HTR-8/SVneo (cell line): ENCODE measurements at regions not wholly inside any gene's neighbourhood (a gene's known extent, or its start where the extent isn't known, plus 50 kb on each side); places are given as distances from the start of the nearest gene placed in this dataset.
"Not testable (repeated sequence)": the region's sequence is repeated elsewhere in the genome, so short reads cannot be mapped to it uniquely, and the experiment has no call there.

ENCODE experiments used
- DNase-seq: peaks from one replicate; pipeline ENCODE4 v3.0.0; 2011; ENCODE audit warnings: low spot score, mixed read lengths; ENCODE audit not compliant: insufficient read length
- FAIRE-seq: peaks from 2 replicates; lab custom pipeline; 2011; peaks lifted over from hg19 to GRCh38; lab: Jason Lieb, UNC

- not testable (repeated sequence) for FAIRE-seq, DNase-seq
Measured at GRCh38 chr7:65613644-65614289, 240.1 kb downstream of the ZNF92 start.

GRCh38 chr7:65616111-65616510, 242.5 kb downstream of the ZNF92 start:
- not testable (repeated sequence) for FAIRE-seq, DNase-seq

DNA sequence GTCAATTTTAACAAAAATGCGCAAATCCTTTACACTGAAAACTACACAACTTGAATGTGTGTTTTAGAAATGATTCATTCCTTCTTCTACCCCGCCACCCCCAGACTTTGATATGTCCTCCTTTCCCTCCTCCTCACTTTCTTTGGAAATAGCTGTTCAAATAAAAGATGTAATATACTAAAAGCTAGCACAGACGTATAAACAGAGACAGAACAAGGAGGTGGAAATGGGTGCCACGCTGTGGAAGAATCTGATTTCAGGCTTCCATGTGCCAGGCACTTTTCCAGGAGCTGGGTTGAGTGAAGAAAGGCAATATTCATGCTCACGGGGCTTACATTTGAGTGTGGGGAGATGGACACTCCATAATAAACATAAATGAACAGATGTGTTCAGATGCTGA, 246.6 kb downstream of the ZNF92 start:
- not testable (repeated sequence) for FAIRE-seq, DNase-seq

DNA sequence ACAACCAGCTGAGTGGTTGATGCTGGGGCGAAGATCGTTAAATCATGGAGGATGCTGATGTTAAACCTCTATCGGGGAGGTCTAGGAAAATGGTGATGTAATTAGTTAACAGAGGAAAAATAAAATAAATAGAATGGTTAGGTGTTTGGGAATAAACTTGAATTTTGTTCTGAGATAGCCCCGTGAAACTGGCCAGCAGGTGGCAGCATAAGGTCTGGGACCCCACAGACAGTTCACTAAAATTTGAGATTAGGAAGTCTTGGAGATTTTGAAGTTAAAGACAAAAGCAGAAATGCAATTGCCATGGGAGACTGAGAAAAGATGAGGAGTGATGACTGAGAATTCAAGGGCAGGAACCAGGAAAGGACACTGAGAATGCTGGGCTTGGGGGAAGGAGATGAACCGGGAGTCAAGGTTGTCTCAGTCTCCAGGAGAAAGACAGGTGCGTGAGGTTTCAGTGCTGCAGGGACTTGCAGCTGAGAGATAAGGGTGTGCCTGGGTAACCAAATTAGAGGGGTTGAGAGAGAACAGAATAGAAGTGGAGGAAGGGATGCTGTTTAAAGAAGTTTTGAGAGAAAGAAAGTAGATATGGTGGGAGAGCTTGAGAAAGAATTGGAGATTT, 248.0 kb downstream of the ZNF92 start:
- DNase-seq, FAIRE-seq: not testable (repeated sequence)

DNA sequence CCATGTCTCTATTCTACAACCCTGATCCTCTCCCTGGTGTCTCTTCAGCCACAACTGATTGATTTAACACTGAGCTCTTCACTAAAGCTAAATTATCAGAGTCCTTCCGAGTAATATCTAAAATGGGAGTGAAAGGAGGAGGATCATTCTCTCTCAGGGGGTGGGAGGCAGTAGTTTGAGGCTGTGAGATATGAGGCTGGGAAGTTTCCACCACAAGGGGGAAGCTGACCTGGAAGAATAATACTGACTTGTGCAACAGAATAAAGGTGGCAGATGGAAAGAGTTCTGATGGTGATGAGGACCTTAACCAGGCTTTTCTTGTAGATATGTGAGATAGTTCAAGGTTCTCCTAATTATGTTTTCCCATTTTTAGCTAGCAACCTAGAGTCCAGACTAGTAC, 241.6 kb upstream of the VKORC1L1 start:
- FAIRE-seq, DNase-seq: not testable (repeated sequence)

DNA sequence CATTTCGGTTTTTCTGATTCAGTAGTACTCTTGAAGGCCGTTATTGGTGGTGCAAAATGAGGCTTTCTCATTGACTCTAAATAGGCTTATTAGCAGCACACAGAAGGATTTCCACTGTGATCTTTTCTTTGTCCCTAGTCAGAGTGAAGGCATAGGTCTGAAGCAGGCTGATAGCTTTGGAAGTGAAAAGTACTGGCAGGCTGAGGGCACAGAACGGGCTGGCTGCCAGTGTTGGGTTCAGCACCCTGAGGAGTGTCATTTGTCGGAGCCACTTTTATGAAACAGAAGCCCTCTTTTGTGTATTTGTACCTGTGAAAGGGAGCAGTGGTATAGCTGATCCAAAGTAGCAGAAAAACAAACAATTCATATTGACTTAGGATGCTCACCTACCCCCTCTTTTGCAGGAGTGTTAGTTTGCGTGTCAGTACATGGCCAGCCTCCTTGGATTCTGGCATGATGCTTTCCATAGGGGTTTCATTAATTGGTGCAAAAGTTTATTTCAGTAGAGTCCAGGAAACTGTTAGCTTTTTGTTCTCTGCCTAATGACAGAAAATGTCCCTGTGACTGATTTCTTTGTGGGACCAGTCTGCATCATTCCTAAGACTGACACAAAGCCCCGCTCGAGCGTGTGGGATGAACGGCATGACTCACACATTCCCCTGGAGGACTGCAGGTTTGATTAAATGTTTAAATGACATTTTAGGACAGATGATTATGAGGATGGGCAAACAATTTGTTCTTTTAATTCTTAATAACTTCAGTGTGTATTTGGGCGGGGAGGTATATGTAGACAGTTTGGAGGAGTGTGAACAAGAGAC, 239.1 kb upstream of the VKORC1L1 start:
- DNase-seq, FAIRE-seq: not testable (repeated sequence)

- not testable (repeated sequence) for FAIRE-seq, DNase-seq
Measured at GRCh38 chr7:65638918-65639317, 234.0 kb upstream of the VKORC1L1 start.

- DNase-seq, FAIRE-seq: not testable (repeated sequence)
Measured at GRCh38 chr7:65639717-65640116, 233.2 kb upstream of the VKORC1L1 start.

DNA sequence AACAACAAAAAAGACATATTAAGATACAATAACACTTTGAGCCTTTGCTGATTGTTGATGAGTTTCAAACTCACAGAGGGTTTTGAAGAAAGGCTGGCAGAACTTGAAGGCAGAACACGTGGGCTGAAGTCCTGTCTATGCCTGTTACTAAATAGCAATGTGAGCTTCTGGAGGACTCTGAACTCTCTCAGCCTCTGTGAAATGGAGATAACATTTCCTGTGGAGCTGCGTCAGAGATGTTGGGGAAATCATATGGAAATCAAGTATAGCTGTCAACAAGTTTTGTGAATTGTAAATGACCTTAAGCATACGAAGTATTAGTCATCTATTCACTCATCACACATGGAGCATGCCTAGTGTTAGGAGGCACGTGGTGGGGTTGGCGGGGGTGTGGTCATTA, 229.4 kb upstream of the VKORC1L1 start:
- not testable (repeated sequence) for FAIRE-seq, DNase-seq

- FAIRE-seq, DNase-seq: not testable (repeated sequence)
Measured at GRCh38 chr7:65647153-65647964, 225.5 kb upstream of the VKORC1L1 start.

DNA sequence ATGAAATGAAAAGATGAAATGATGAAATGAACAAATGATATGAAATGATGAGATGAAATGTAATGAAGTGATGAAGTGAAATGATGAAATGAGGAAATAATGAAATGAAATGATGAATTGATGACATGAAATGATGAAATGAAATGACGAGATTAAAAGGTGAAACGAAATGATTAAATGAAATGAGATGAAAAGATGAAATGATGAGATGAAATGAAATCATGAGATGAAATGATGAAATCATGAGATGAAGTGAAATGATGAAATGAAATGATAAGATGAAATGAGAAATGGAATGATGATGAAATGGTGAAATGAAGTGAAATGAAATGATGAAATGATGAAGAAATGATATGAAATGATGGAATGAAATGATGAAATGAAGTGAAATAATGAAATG, 221.7 kb upstream of the VKORC1L1 start:
- FAIRE-seq = not testable (repeated sequence)

GRCh38 chr7:65651826-65652592, 220.9 kb upstream of the VKORC1L1 start:
- not testable (repeated sequence) for DNase-seq, FAIRE-seq

More for the DNA sequence above, 221.7 kb upstream of the VKORC1L1 start:
- not testable (repeated sequence) for DNase-seq

GRCh38 chr7:65652669-65653068, 220.2 kb upstream of the VKORC1L1 start:
- DNase-seq, FAIRE-seq: not testable (repeated sequence)

DNA sequence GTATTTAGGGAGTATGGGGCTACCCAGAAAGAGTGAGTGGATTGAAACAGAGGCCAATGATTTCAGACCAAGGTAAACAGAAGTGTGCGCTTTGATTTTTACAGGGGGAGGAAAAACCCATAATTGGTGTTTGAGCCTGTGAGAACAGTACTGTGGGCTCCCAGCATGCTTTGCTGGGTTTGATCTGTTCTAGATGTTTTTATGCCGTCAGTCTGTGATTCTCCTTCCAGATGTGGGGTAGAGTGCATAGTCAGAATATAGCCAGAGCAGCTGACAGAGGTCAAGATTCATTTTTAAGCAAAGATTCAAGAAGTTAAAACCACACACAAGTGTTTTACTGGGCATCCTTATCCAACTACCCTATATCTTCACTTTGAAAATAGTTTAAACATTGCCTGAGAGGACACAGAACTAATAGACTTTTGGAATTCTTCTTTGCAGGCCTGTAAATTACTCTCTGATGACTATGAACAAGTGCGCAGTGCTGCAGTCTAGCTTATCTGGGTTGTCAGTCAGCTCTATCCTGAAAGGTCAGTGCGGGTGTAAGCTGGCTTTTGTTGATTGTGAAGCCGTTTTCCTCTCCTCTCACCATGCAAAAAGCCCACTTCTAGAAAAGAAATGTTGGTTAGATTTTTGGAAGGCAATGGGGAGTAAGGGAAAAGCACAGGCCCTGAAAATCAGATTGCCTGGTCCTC, 216.2 kb upstream of the VKORC1L1 start:
- not testable (repeated sequence) for FAIRE-seq, DNase-seq

DNA sequence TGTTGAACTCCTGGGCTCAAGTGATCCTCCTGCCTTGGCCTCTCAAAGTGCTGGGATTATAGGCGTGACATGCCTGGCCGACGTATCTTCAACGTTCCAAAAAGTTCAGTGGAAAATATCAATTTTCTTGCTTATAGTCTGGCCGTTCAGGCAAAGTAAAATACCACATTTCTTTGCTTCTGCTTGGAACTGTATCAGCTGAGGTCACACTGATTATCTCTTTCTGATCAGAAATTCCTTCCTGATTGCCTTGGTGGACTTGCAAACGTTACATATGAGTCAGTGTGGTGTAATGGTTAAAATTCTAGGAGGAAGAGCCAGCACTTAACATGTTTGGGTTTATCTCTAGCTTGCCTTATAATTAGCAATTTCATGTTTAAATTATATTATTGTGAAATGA, 189.5 kb upstream of the VKORC1L1 start:
- not testable (repeated sequence) for DNase-seq, FAIRE-seq

DNA sequence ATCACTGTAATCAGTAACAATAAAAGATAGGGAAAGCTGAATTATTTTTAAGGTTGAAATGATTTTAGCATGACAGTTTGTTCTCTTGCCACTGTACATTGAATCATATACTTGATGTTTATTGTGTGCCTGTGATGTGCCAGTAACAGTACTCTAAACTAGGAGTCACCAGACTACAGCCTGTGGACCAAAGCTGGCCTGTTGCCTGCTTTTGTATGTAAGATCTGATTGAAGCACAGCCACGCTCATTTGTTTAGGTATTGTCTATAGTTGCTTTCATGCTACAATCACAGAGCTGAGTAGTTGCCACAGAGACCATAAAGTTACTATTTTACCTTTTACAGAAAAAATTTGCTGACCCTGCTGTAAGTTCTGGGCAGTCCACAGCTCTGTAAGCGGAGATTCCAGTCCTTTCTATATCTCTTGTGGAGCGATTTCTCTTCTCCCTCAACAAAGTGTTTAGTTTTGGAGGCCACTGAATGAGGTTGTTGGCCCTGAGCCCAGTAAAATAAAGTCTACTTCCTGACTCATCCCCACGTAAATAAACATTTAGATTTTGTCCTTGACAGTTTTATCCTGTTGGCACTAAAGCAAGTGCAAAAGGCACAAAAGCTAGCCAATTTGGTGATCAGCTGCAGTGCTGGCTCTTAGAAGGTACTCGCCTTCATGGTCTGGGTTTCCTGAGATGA, 173.7 kb upstream of the VKORC1L1 start:
- DNase-seq, FAIRE-seq: not testable (repeated sequence)

- DNase-seq, FAIRE-seq: not testable (repeated sequence)
Measured at GRCh38 chr7:65699715-65700356, 173.0 kb upstream of the VKORC1L1 start.
